ENCODE measurements at regions not wholly inside any gene's neighbourhood (a gene's known extent, or its start where the extent isn't known, plus 50 kb on each side); places are given as distances from the start of the nearest gene placed in this dataset.

DNA sequence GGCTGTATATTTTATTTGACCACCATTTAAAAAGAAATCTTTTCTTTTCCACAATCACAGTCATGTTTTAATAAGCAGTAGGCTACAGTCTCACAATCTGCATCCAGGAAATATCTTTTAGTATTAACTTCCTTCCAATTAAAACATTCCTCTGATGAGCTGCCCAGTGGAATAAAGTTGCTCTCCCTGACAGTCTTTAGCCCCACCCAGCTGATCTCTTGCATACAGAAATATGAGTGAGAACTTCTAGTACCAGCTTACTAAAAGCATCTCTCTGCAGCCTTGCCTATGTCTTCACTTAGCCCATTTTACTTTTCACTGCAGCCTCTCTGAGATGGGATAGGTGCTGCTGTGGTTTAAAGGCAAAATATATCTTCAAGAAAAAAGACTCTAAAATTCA, 143.4 kb upstream of the ANO3 start:
- DNase-seq (ENCODE audit: low read depth, low spot score) (no peak), ATAC-seq (no peak)
- Histone ChIP-seq H3K36me3 (ENCODE audit: control insufficient read depth in 1 of 2, insufficient read depth in 2 of 2, low read length in 2 of 2) (no peaks in the 10 kb centered on the region), H3K9me3 (ENCODE audit: control insufficient read depth in 1 of 2, insufficient read depth in 1 of 2, low read depth in 1 of 2, low read length in 2 of 2) (peaks cover 7 to 12% of the 10 kb centered on the region in 2 experiments; a peak in 2 of 4 replicates), H3K27me3 (ENCODE audit: insufficient read depth, low read length) (no peaks in the 10 kb centered on the region), H3K4me3 (replicated peaks in 1 of 2; ENCODE audit: low read depth in 1 of 2, low read length in 2 of 2) (no peak overlapping the region), H3K9me2 (ENCODE audit: insufficient read depth) (no peaks in the 10 kb centered on the region), H3K4me1 (ENCODE audit: control insufficient read depth in 1 of 2, insufficient read depth in 2 of 2, low read length in 2 of 2) (no peaks in the 10 kb centered on the region), H2AFZ (ENCODE audit: low read depth, low read length, poor library complexity, severe bottlenecking) (no peak overlapping the region), H3K79me2 (ENCODE audit: insufficient read depth, low read length) (no peaks in the 10 kb centered on the region), H3K4me2 (ENCODE audit: low read length) (no peak overlapping the region), H4K20me1 (ENCODE audit: insufficient read depth) (no peaks in the 10 kb centered on the region), H3K9ac (ENCODE audit: low read length) (no peak overlapping the region), H3K27ac (ENCODE audit: low read depth, low read length) (no peak overlapping the region)
- no TSS peak for BruUV-seq (replicated peaks)
- RAD21 ChIA-PET (ENCODE audit: low non-redundant PET in 1 of 2, low total read pairs in 2 of 2, uncharacterized antibody in 2 of 2, unreplicated experiment in 2 of 2): no interaction called here
- CTCF ChIA-PET: no interaction called here
- no peak for TF ChIP-seq ELF1 (IDR thresholded peaks at IDR 0.05; ENCODE audit: borderline replicate concordance, low read depth)
- no peak for TF ChIP-seq SIN3A (IDR thresholded peaks at IDR 0.05; ENCODE audit: low read depth)
- TF ChIP-seq SRF (IDR thresholded peaks at IDR 0.05; ENCODE audit: low read depth): no peak
- TF ChIP-seq ATF3 (IDR thresholded peaks at IDR 0.05): no peak
- TF ChIP-seq, protein P1, sequence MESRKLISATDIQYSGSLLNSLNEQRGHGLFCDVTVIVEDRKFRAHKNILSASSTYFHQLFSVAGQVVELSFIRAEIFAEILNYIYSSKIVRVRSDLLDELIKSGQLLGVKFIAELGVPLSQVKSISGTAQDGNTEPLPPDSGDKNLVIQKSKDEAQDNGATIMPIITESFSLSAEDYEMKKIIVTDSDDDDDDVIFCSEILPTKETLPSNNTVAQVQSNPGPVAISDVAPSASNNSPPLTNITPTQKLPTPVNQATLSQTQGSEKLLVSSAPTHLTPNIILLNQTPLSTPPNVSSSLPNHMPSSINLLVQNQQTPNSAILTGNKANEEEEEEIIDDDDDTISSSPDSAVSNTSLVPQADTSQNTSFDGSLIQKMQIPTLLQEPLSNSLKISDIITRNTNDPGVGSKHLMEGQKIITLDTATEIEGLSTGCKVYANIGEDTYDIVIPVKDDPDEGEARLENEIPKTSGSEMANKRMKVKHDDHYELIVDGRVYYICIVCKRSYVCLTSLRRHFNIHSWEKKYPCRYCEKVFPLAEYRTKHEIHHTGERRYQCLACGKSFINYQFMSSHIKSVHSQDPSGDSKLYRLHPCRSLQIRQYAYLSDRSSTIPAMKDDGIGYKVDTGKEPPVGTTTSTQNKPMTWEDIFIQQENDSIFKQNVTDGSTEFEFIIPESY (IDR thresholded peaks at IDR 0.05; ENCODE audit: extremely low read depth, insufficient replicate concordance, low read length): no peak
- TF ChIP-seq CBX3 (IDR thresholded peaks at IDR 0.05; ENCODE audit: low read depth): no peak
- no peak for TF ChIP-seq FOSL1 (IDR thresholded peaks at IDR 0.05; ENCODE audit: low read depth)
- TF ChIP-seq EGR1 (IDR thresholded peaks at IDR 0.05; ENCODE audit: low read depth): no peak
- no peak for TF ChIP-seq CEBPB (IDR thresholded peaks at IDR 0.05; ENCODE audit: low read depth)
- no peak for TF ChIP-seq SP1 (IDR thresholded peaks at IDR 0.05; ENCODE audit: low read depth)
- TF ChIP-seq TCF7L2 (IDR thresholded peaks at IDR 0.05; ENCODE audit: borderline replicate concordance, extremely low read depth, insufficient read depth, insufficient read length): no peak
- TF ChIP-seq EZH2 (IDR thresholded peaks at IDR 0.05): no peak
- TF ChIP-seq RAD21 (IDR thresholded peaks at IDR 0.05; ENCODE audit: low read depth): no peak
- TF ChIP-seq POLR2AphosphoS5 (IDR thresholded peaks at IDR 0.05; ENCODE audit: low read depth, low read length): no peak
- TF ChIP-seq, protein P2, sequence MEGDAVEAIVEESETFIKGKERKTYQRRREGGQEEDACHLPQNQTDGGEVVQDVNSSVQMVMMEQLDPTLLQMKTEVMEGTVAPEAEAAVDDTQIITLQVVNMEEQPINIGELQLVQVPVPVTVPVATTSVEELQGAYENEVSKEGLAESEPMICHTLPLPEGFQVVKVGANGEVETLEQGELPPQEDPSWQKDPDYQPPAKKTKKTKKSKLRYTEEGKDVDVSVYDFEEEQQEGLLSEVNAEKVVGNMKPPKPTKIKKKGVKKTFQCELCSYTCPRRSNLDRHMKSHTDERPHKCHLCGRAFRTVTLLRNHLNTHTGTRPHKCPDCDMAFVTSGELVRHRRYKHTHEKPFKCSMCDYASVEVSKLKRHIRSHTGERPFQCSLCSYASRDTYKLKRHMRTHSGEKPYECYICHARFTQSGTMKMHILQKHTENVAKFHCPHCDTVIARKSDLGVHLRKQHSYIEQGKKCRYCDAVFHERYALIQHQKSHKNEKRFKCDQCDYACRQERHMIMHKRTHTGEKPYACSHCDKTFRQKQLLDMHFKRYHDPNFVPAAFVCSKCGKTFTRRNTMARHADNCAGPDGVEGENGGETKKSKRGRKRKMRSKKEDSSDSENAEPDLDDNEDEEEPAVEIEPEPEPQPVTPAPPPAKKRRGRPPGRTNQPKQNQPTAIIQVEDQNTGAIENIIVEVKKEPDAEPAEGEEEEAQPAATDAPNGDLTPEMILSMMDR (IDR thresholded peaks at IDR 0.05 in 2 of 3, conservative IDR thresholded peaks at IDR 0.05 in 1 of 3; ENCODE audit: borderline replicate concordance in 1 of 3, insufficient read depth in 1 of 3, low read depth in 2 of 3, low read length in 2 of 3): no peak
- TF ChIP-seq, protein P3, sequence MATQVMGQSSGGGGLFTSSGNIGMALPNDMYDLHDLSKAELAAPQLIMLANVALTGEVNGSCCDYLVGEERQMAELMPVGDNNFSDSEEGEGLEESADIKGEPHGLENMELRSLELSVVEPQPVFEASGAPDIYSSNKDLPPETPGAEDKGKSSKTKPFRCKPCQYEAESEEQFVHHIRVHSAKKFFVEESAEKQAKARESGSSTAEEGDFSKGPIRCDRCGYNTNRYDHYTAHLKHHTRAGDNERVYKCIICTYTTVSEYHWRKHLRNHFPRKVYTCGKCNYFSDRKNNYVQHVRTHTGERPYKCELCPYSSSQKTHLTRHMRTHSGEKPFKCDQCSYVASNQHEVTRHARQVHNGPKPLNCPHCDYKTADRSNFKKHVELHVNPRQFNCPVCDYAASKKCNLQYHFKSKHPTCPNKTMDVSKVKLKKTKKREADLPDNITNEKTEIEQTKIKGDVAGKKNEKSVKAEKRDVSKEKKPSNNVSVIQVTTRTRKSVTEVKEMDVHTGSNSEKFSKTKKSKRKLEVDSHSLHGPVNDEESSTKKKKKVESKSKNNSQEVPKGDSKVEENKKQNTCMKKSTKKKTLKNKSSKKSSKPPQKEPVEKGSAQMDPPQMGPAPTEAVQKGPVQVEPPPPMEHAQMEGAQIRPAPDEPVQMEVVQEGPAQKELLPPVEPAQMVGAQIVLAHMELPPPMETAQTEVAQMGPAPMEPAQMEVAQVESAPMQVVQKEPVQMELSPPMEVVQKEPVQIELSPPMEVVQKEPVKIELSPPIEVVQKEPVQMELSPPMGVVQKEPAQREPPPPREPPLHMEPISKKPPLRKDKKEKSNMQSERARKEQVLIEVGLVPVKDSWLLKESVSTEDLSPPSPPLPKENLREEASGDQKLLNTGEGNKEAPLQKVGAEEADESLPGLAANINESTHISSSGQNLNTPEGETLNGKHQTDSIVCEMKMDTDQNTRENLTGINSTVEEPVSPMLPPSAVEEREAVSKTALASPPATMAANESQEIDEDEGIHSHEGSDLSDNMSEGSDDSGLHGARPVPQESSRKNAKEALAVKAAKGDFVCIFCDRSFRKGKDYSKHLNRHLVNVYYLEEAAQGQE (IDR thresholded peaks at IDR 0.05; ENCODE audit: low read depth): no peak
- intact Hi-C loops (cut with micrococcal nuclease): no loop called here
- POLR2A ChIA-PET: no interaction called here

Measured in HCT116 (cell line).